H1 (cell line): ENCODE measurements at regions not wholly inside any gene's neighbourhood (a gene's known extent, or its start where the extent isn't known, plus 50 kb on each side); places are given as distances from the start of the nearest gene placed in this dataset.

ENCODE experiments used
- CTCF ChIA-PET: fragments of 300-600 bp; sonication (Branson Sonifier 250); formaldehyde crosslinking; loops from one replicate; lab custom pipeline; 2021; ENCODE audit not compliant: partially characterized antibody; lab: Charles Lee
- POLR2A ChIA-PET: fragments of 300-600 bp; sonication (Branson Sonifier 250); formaldehyde crosslinking; loops from one replicate; lab custom pipeline; 2021; ENCODE audit warnings: inconsistent platforms; ENCODE audit not compliant: partially characterized antibody; lab: Charles Lee
- DNase-seq, 2 experiments: peaks; one replicate each; pipeline versions ENCODE4 v3.0.0 to v3.0.0-alpha.2; 2010 to 2022; ENCODE audit warnings: low spot score in 2 of 2, low read depth in 1 of 2, mixed read lengths in 1 of 2
- FAIRE-seq: peaks from 2 replicates; lab custom pipeline; 2011; peaks lifted over from hg19 to GRCh38; lab: Jason Lieb, UNC
- H2AFZ ChIP-seq: 2 replicates; pipeline ENCODE4 v1.8.1; 2012; ENCODE audit warnings: low read length, inconsistent platforms
- H2AK5ac ChIP-seq: 2 replicates; pipeline ENCODE4 v1.6.1; 2013; ENCODE audit warnings: low read depth, low read length
- H2BK120ac ChIP-seq: replicated peaks from 2 replicates; pipeline ENCODE3; 2013; ENCODE audit warnings: low read depth, low read length, inconsistent platforms
- H2BK12ac ChIP-seq: 2 replicates; pipeline ENCODE4 v1.6.1; 2013; ENCODE audit warnings: low read depth, low read length
- H2BK15ac ChIP-seq: 2 replicates; pipeline ENCODE4 v1.6.1; 2013; ENCODE audit warnings: low read length
- H2BK20ac ChIP-seq: 2 replicates; pipeline ENCODE4 v1.6.1; 2013; ENCODE audit warnings: low read length
- H2BK5ac ChIP-seq: 2 replicates; pipeline ENCODE4 v1.6.1; 2013; ENCODE audit warnings: low read depth, low read length
- H3K14ac ChIP-seq: 2 replicates; pipeline ENCODE4 v1.6.1; 2013; ENCODE audit warnings: inconsistent platforms; ENCODE audit not compliant: insufficient read length
- H3K18ac ChIP-seq: 2 replicates; pipeline ENCODE4 v1.6.1; 2013; ENCODE audit warnings: low read length; ENCODE audit errors: extremely low read depth
- H3K23ac ChIP-seq: 2 replicates; pipeline ENCODE4 v1.6.1; 2013; ENCODE audit warnings: inconsistent platforms; ENCODE audit not compliant: insufficient read length
- H3K23me2 ChIP-seq: 2 replicates; pipeline ENCODE4 v1.6.1; 2013; ENCODE audit warnings: low read depth, low read length
- H3K27ac ChIP-seq: 2 replicates; pipeline ENCODE4 v1.6.1; 2011; ENCODE audit warnings: low read depth, low read length, inconsistent platforms
- H3K27me3 ChIP-seq, 4 experiments: replicated peaks in 1 of 4; 1 replicate in 1 of 4; 2 replicates in 3 of 4; pipeline versions ENCODE4 v1.6.1 to v1.8.1; 2011 to 2013; ENCODE audit warnings: low read length in 3 of 4, mild to moderate bottlenecking in 3 of 4, inconsistent platforms in 2 of 4, mixed read lengths in 2 of 4, moderate library complexity in 1 of 4; ENCODE audit not compliant: control insufficient read depth in 3 of 4, insufficient read depth in 3 of 4; ENCODE audit errors: extremely low read depth in 1 of 4
- H3K36me3 ChIP-seq, 4 experiments: 2 replicates each; pipeline versions ENCODE4 v1.6.1 to v1.8.1; 2011 to 2013; ENCODE audit warnings: mild to moderate bottlenecking in 4 of 4, low read length in 3 of 4, moderate library complexity in 2 of 4, control low read depth in 1 of 4, inconsistent platforms in 1 of 4; ENCODE audit not compliant: insufficient read depth in 4 of 4, control insufficient read depth in 2 of 4
- H3K4ac ChIP-seq: replicated peaks from 2 replicates; pipeline ENCODE3; 2013; ENCODE audit warnings: low read length, low read depth, mixed read lengths, inconsistent platforms; ENCODE audit not compliant: insufficient read length
- H3K4me1 ChIP-seq, 4 experiments: replicated peaks in 1 of 4; 1 replicate in 1 of 4; 2 replicates in 3 of 4; pipeline versions ENCODE4 v1.6.1 to v1.8.1; 2011 to 2013; ENCODE audit warnings: low read length in 3 of 4, inconsistent platforms in 2 of 4, mixed read lengths in 1 of 4; ENCODE audit not compliant: insufficient read depth in 4 of 4, control insufficient read depth in 3 of 4
- H3K4me2 ChIP-seq, 2 experiments: 2 replicates each; pipeline versions ENCODE4 v1.6.1 to v1.8.1; 2011 to 2013; ENCODE audit warnings: low read depth in 2 of 2, low read length in 2 of 2, control low read depth in 1 of 2, inconsistent platforms in 1 of 2, mild to moderate bottlenecking in 1 of 2; ENCODE audit not compliant: insufficient read depth in 1 of 2
- H3K4me3 ChIP-seq, 4 experiments: fragments of 200-600, 300-600 bp in 1 of 4; sonication (generic), shearing (Covaris generic), sonication (Bioruptor Twin) in 1 of 4; 2 replicates each; pipeline versions ENCODE4 v1.5.1 to v1.8.1; 2011 to 2016; ENCODE audit warnings: low read length in 4 of 4, low read depth in 3 of 4, control low read depth in 2 of 4, inconsistent platforms in 2 of 4, mild to moderate bottlenecking in 2 of 4, mixed read lengths in 1 of 4, moderate library complexity in 1 of 4; ENCODE audit not compliant: insufficient read depth in 2 of 4; ENCODE audit errors: extremely low read depth in 1 of 4
- H3K56ac ChIP-seq: replicated peaks from 2 replicates; pipeline ENCODE3; 2013; ENCODE audit warnings: low read depth, mild to moderate bottlenecking, mixed read lengths, low read length, inconsistent platforms; ENCODE audit not compliant: insufficient read length
- H3K79me1 ChIP-seq: 2 replicates; pipeline ENCODE4 v1.6.1; 2013; ENCODE audit warnings: low read depth, low read length, control low read depth
- H3K79me2 ChIP-seq, 2 experiments: 2 replicates each; pipeline versions ENCODE4 v1.6.1 to v1.8.1; 2012 to 2013; ENCODE audit warnings: low read length in 2 of 2, mild to moderate bottlenecking in 2 of 2, inconsistent platforms in 1 of 2; ENCODE audit not compliant: insufficient read depth in 2 of 2, control insufficient read depth in 1 of 2
- H3K9ac ChIP-seq, 4 experiments: replicated peaks in 1 of 4; 1 replicate in 1 of 4; 2 replicates in 3 of 4; pipeline versions ENCODE4 v1.6.1 to v1.8.1; 2011 to 2013; ENCODE audit warnings: low read depth in 3 of 4, low read length in 3 of 4, control low read depth in 2 of 4, mild to moderate bottlenecking in 2 of 4, moderate library complexity in 2 of 4, inconsistent platforms in 1 of 4; ENCODE audit errors: extremely low read depth in 1 of 4
- H3K9me3 ChIP-seq, 2 experiments: 2 replicates each; pipeline versions ENCODE4 v1.6.1 to v1.8.1; 2012 to 2013; ENCODE audit warnings: mild to moderate bottlenecking in 2 of 2, moderate library complexity in 2 of 2, control low read depth in 1 of 2, inconsistent platforms in 1 of 2, low read depth in 1 of 2, low read length in 1 of 2, mixed read lengths in 1 of 2; ENCODE audit not compliant: insufficient read depth in 2 of 2
- H4K20me1 ChIP-seq, 2 experiments: replicated peaks in 1 of 2; 2 replicates each; pipeline versions ENCODE3 to v1.8.1; 2011 to 2013; ENCODE audit warnings: inconsistent platforms in 2 of 2, low read length in 2 of 2, mild to moderate bottlenecking in 1 of 2; ENCODE audit not compliant: insufficient read depth in 2 of 2, control insufficient read depth in 1 of 2
- H4K5ac ChIP-seq: 2 replicates; pipeline ENCODE4 v1.6.1; 2013; ENCODE audit warnings: low read length, low read depth, mixed read lengths, inconsistent platforms; ENCODE audit not compliant: insufficient read length
- H4K8ac ChIP-seq: 2 replicates; pipeline ENCODE4 v1.8.0; 2013; ENCODE audit warnings: mild to moderate bottlenecking, moderate library complexity, low read length, inconsistent platforms; ENCODE audit not compliant: insufficient read depth; ENCODE audit errors: extremely low read depth
- H4K91ac ChIP-seq: replicated peaks from 2 replicates; pipeline ENCODE3; 2013; ENCODE audit warnings: low read length, mixed read lengths, inconsistent platforms; ENCODE audit not compliant: insufficient read length
- ATF2 ChIP-seq: IDR thresholded peaks from 2 replicates; pipeline ENCODE4 v1.6.1; 2012; ENCODE audit warnings: low read length, inconsistent platforms
- FOSL1 ChIP-seq: IDR thresholded peaks from 2 replicates; pipeline ENCODE4 v1.6.1; 2011; ENCODE audit warnings: mild to moderate bottlenecking, low read depth, low read length, moderate library complexity; ENCODE audit not compliant: insufficient read depth
- HDAC6 ChIP-seq: IDR thresholded peaks from one replicate; pipeline ENCODE4 v1.7.1; 2012; ENCODE audit warnings: low read depth, mild to moderate bottlenecking, inconsistent platforms, low read length, moderate library complexity
- POU5F1 ChIP-seq: IDR thresholded peaks from 2 replicates; pipeline ENCODE4 v1.6.1; 2011; ENCODE audit warnings: low read depth, mild to moderate bottlenecking, low read length, moderate library complexity
- RXRA ChIP-seq: IDR thresholded peaks from 2 replicates; pipeline ENCODE4 v1.6.1; 2011; ENCODE audit warnings: low read depth, mild to moderate bottlenecking, low read length, moderate library complexity; ENCODE audit not compliant: insufficient read depth
- SP1 ChIP-seq: IDR thresholded peaks from 2 replicates; pipeline ENCODE4 v1.6.1; 2011; ENCODE audit warnings: low read depth, low read length
- SP4 ChIP-seq: IDR thresholded peaks from 2 replicates; pipeline ENCODE4 v1.6.1; 2012; ENCODE audit warnings: low read length, inconsistent platforms
- TAF1 ChIP-seq: IDR thresholded peaks from 2 replicates; pipeline ENCODE4 v1.6.1; 2011; ENCODE audit warnings: mild to moderate bottlenecking, low read depth, low read length

GRCh38 chr16:55253987-55254386, 70.0 kb upstream of the IRX6 start:
- Histone ChIP-seq H3K23ac (no peak overlapping the region), H4K20me1 (no peaks in the 10 kb centered on the region)
- FAIRE-seq, result no peak

More at GRCh38 chr16:55253987-55254386, 70.0 kb upstream of the IRX6 start:
- H3K4ac ChIP-seq, result no peak overlapping the region
- H3K36me3 ChIP-seq, result no peaks in the 10 kb centered on the region
- no peak overlapping the region for H4K91ac ChIP-seq
- no peak overlapping the region for H4K8ac ChIP-seq
- no peaks in the 10 kb centered on the region for H3K23me2 ChIP-seq
- H3K79me1 ChIP-seq, result no peaks in the 10 kb centered on the region
- H2BK20ac ChIP-seq, result no peak overlapping the region
- H2AFZ ChIP-seq, result no peak overlapping the region
- H2BK12ac ChIP-seq, result no peak overlapping the region
- no peak overlapping the region for H2BK5ac ChIP-seq
- no peak overlapping the region for H3K4me3 ChIP-seq
- H3K4me1 ChIP-seq, result peaks cover 0 to 5% (median 3%) of the 10 kb centered on the region in 4 experiments; a peak in 1 of 7 replicates
- no peak overlapping the region for H3K9ac ChIP-seq
- no peak overlapping the region for H2BK15ac ChIP-seq
- no peak overlapping the region for H3K56ac ChIP-seq
- ChIA-PET POLR2A (no interaction called here), CTCF (no interaction called here)
- no peak overlapping the region for H3K27ac ChIP-seq
- H3K79me2 ChIP-seq, result no peaks in the 10 kb centered on the region
- DNase-seq, result no peak
- H2AK5ac ChIP-seq, result no peak overlapping the region
- no peak overlapping the region for H3K4me2 ChIP-seq
- H4K5ac ChIP-seq, result no peak overlapping the region
- TF ChIP-seq HDAC6, result no peak
- no peak for TF ChIP-seq SP4
- no peak for TF ChIP-seq SP1
- no peak for TF ChIP-seq TAF1
- no peak for TF ChIP-seq FOSL1
- no peak for TF ChIP-seq ATF2
- no peak for TF ChIP-seq RXRA
- no peak for TF ChIP-seq POU5F1
- H2BK120ac ChIP-seq, result no peak overlapping the region
- H3K18ac ChIP-seq, result no peak overlapping the region
- H3K27me3 ChIP-seq, result no peaks in the 10 kb centered on the region; a peak in 1 of 7 replicates
- H3K14ac ChIP-seq, result no peak overlapping the region
- no peaks in the 10 kb centered on the region for H3K9me3 ChIP-seq
